ENCODE measurements at regions not wholly inside any gene's neighbourhood (a gene's known extent, or its start where the extent isn't known, plus 50 kb on each side); places are given as distances from the start of the nearest gene placed in this dataset.

- Histone ChIP-seq H3K4me1 (replicated peaks in 1 of 2) (no peaks in the 10 kb centered on the region), H3K9me3 (replicated peaks in 1 of 3) (no peaks in the 10 kb centered on the region), H3K27me3 (no peaks in the 10 kb centered on the region), H3K36me3 (replicated peaks in 1 of 2) (no peaks in the 10 kb centered on the region), H3K4me3 (no peak overlapping the region), H3K27ac (no peak overlapping the region)
- no peak for DNase-seq
- intact Hi-C loops (cut with DNase I) = no loop called here
- no peak for TF ChIP-seq POLR2A (IDR thresholded peaks at IDR 0.05)
- no peak for TF ChIP-seq CTCF (IDR thresholded peaks at IDR 0.05)
- 65 to 79% (median 75%) methylated on average over 4 of the region's 4 CpGs for WGBS, 4 donors
Observed at GRCh38 chr5:101346906-101347305, 443.8 kb upstream of the ST8SIA4 start.

GRCh38 chr5:101346447-101346846, 443.4 kb upstream of the ST8SIA4 start:
- no peaks in the 10 kb centered on the region for H3K9me3 ChIP-seq (replicated peaks in 1 of 3)
- no peaks in the 10 kb centered on the region for H3K36me3 ChIP-seq (replicated peaks in 1 of 2)
- no peak overlapping the region for H3K27ac ChIP-seq
- H3K27me3 ChIP-seq = no peaks in the 10 kb centered on the region
- no peak for DNase-seq
- intact Hi-C loops (cut with DNase I) = no loop called here
- TF ChIP-seq CTCF (IDR thresholded peaks at IDR 0.05) (no peak), POLR2A (IDR thresholded peaks at IDR 0.05) (no peak)
- H3K4me1 ChIP-seq (replicated peaks in 1 of 2) = no peaks in the 10 kb centered on the region
- H3K4me3 ChIP-seq = no peak overlapping the region
- 77 to 94% (median 92%) methylated on average over 5 to 8 of the region's 8 CpGs for WGBS, 4 donors

GRCh38 chr5:101338226-101338625, 435.1 kb upstream of the ST8SIA4 start:
- Histone ChIP-seq H3K9me3 (replicated peaks in 1 of 3) (no peaks in the 10 kb centered on the region), H3K36me3 (replicated peaks in 1 of 2) (no peaks in the 10 kb centered on the region), H3K4me1 (replicated peaks in 1 of 2) (no peaks in the 10 kb centered on the region), H3K27me3 (no peaks in the 10 kb centered on the region), H3K4me3 (no peak overlapping the region), H3K27ac (no peak overlapping the region)
- no peak for DNase-seq
- TF ChIP-seq CTCF (IDR thresholded peaks at IDR 0.05) (no peak), POLR2A (IDR thresholded peaks at IDR 0.05) (no peak)
- WGBS, 4 donors = 88 to 94% (median 88%) methylated on average over 2 of the region's 2 CpGs
- intact Hi-C loops (cut with DNase I) = no loop called here

GRCh38 chr5:101327816-101328215, 424.7 kb upstream of the ST8SIA4 start:
- TF ChIP-seq POLR2A (IDR thresholded peaks at IDR 0.05) (no peak), CTCF (IDR thresholded peaks at IDR 0.05) (no peak)
- H3K4me1 ChIP-seq (replicated peaks in 1 of 2) = no peaks in the 10 kb centered on the region
- no peak overlapping the region for H3K27ac ChIP-seq
- whole genome bisulfite sequencing, 4 donors = 58 to 88% (median 77%) methylated on average over 1 of the region's 1 CpG
- no peak for DNase-seq
- peaks cover 0 to 11% (median 0%) of the 10 kb centered on the region in 3 donors for H3K9me3 ChIP-seq (replicated peaks in 1 of 3)
- no peaks in the 10 kb centered on the region for H3K27me3 ChIP-seq
- intact Hi-C loops (cut with DNase I) = no loop called here
- no peak overlapping the region for H3K4me3 ChIP-seq
- no peaks in the 10 kb centered on the region for H3K36me3 ChIP-seq (replicated peaks in 1 of 2)

All from adrenal gland (tissue), 9 donors.